GM12873 (cell line): ENCODE measurements at regions not wholly inside any gene's neighbourhood (a gene's known extent, or its start where the extent isn't known, plus 50 kb on each side); places are given as distances from the start of the nearest gene placed in this dataset.

Experiments
- CTCF ChIP-seq: IDR thresholded peaks from 2 replicates; pipeline ENCODE4 v1.5.1; 2012; ENCODE audit warnings: low read depth, mild to moderate bottlenecking, moderate library complexity, low read length, control low read depth; ENCODE audit not compliant: insufficient read depth; ENCODE audit errors: missing control alignments

- TF ChIP-seq CTCF: no peak
Measured at GRCh38 chr6:130610303-130610702, 216.9 kb upstream of the SMLR1 start.

GRCh38 chr6:130611366-130611765 is 215.8 kb upstream of the SMLR1 start:
- no peak for TF ChIP-seq CTCF

GRCh38 chr6:130613176-130613575 is 214.0 kb upstream of the SMLR1 start:
- TF ChIP-seq CTCF: no peak

- no peak for TF ChIP-seq CTCF
Measured at GRCh38 chr6:130615816-130616215, 211.4 kb upstream of the SMLR1 start.

GRCh38 chr6:130617658-130618057 is 209.5 kb upstream of the SMLR1 start:
- no peak for TF ChIP-seq CTCF

- TF ChIP-seq CTCF: no peak
Measured at GRCh38 chr6:130620338-130620781, 206.8 kb upstream of the SMLR1 start.

GRCh38 chr6:130622142-130622541 is 205.1 kb upstream of the SMLR1 start:
- TF ChIP-seq CTCF: no peak
